H1 (cell line): ENCODE measurements at regions not wholly inside any gene's neighbourhood (a gene's known extent, or its start where the extent isn't known, plus 50 kb on each side); places are given as distances from the start of the nearest gene placed in this dataset.
"Not testable (repeated sequence)": the region's sequence is repeated elsewhere in the genome, so short reads cannot be mapped to it uniquely, and the experiment has no call there.

Experiments
- CTCF ChIA-PET: fragments of 300-600 bp; sonication (Branson Sonifier 250); formaldehyde crosslinking; loops from one replicate; lab custom pipeline; 2021; ENCODE audit not compliant: partially characterized antibody; lab: Charles Lee
- POLR2A ChIA-PET: fragments of 300-600 bp; sonication (Branson Sonifier 250); formaldehyde crosslinking; loops from one replicate; lab custom pipeline; 2021; ENCODE audit warnings: inconsistent platforms; ENCODE audit not compliant: partially characterized antibody; lab: Charles Lee
- DNase-seq, 2 experiments: peaks; one replicate each; pipeline versions ENCODE4 v3.0.0 to v3.0.0-alpha.2; 2010 to 2022; ENCODE audit warnings: low spot score in 2 of 2, low read depth in 1 of 2, mixed read lengths in 1 of 2
- FAIRE-seq: peaks from 2 replicates; lab custom pipeline; 2011; peaks lifted over from hg19 to GRCh38; lab: Jason Lieb, UNC
- H2AFZ ChIP-seq: 2 replicates; pipeline ENCODE4 v1.8.1; 2012; ENCODE audit warnings: low read length, inconsistent platforms
- H2AK5ac ChIP-seq: 2 replicates; pipeline ENCODE4 v1.6.1; 2013; ENCODE audit warnings: low read depth, low read length
- H2BK120ac ChIP-seq: replicated peaks from 2 replicates; pipeline ENCODE3; 2013; ENCODE audit warnings: low read depth, low read length, inconsistent platforms
- H2BK12ac ChIP-seq: 2 replicates; pipeline ENCODE4 v1.6.1; 2013; ENCODE audit warnings: low read depth, low read length
- H2BK15ac ChIP-seq: 2 replicates; pipeline ENCODE4 v1.6.1; 2013; ENCODE audit warnings: low read length
- H2BK20ac ChIP-seq: 2 replicates; pipeline ENCODE4 v1.6.1; 2013; ENCODE audit warnings: low read length
- H2BK5ac ChIP-seq: 2 replicates; pipeline ENCODE4 v1.6.1; 2013; ENCODE audit warnings: low read depth, low read length
- H3K14ac ChIP-seq: 2 replicates; pipeline ENCODE4 v1.6.1; 2013; ENCODE audit warnings: inconsistent platforms; ENCODE audit not compliant: insufficient read length
- H3K18ac ChIP-seq: 2 replicates; pipeline ENCODE4 v1.6.1; 2013; ENCODE audit warnings: low read length; ENCODE audit errors: extremely low read depth
- H3K23ac ChIP-seq: 2 replicates; pipeline ENCODE4 v1.6.1; 2013; ENCODE audit warnings: inconsistent platforms; ENCODE audit not compliant: insufficient read length
- H3K23me2 ChIP-seq: 2 replicates; pipeline ENCODE4 v1.6.1; 2013; ENCODE audit warnings: low read depth, low read length
- H3K27ac ChIP-seq: 2 replicates; pipeline ENCODE4 v1.6.1; 2011; ENCODE audit warnings: low read depth, low read length, inconsistent platforms
- H3K27me3 ChIP-seq, 4 experiments: replicated peaks in 1 of 4; 1 replicate in 1 of 4; 2 replicates in 3 of 4; pipeline versions ENCODE4 v1.6.1 to v1.8.1; 2011 to 2013; ENCODE audit warnings: low read length in 3 of 4, mild to moderate bottlenecking in 3 of 4, inconsistent platforms in 2 of 4, mixed read lengths in 2 of 4, moderate library complexity in 1 of 4; ENCODE audit not compliant: control insufficient read depth in 3 of 4, insufficient read depth in 3 of 4; ENCODE audit errors: extremely low read depth in 1 of 4
- H3K36me3 ChIP-seq, 4 experiments: 2 replicates each; pipeline versions ENCODE4 v1.6.1 to v1.8.1; 2011 to 2013; ENCODE audit warnings: mild to moderate bottlenecking in 4 of 4, low read length in 3 of 4, moderate library complexity in 2 of 4, control low read depth in 1 of 4, inconsistent platforms in 1 of 4; ENCODE audit not compliant: insufficient read depth in 4 of 4, control insufficient read depth in 2 of 4
- H3K4ac ChIP-seq: replicated peaks from 2 replicates; pipeline ENCODE3; 2013; ENCODE audit warnings: low read length, low read depth, mixed read lengths, inconsistent platforms; ENCODE audit not compliant: insufficient read length
- H3K4me1 ChIP-seq, 4 experiments: replicated peaks in 1 of 4; 1 replicate in 1 of 4; 2 replicates in 3 of 4; pipeline versions ENCODE4 v1.6.1 to v1.8.1; 2011 to 2013; ENCODE audit warnings: low read length in 3 of 4, inconsistent platforms in 2 of 4, mixed read lengths in 1 of 4; ENCODE audit not compliant: insufficient read depth in 4 of 4, control insufficient read depth in 3 of 4
- H3K4me2 ChIP-seq, 2 experiments: 2 replicates each; pipeline versions ENCODE4 v1.6.1 to v1.8.1; 2011 to 2013; ENCODE audit warnings: low read depth in 2 of 2, low read length in 2 of 2, control low read depth in 1 of 2, inconsistent platforms in 1 of 2, mild to moderate bottlenecking in 1 of 2; ENCODE audit not compliant: insufficient read depth in 1 of 2
- H3K4me3 ChIP-seq, 4 experiments: fragments of 200-600, 300-600 bp in 1 of 4; sonication (generic), shearing (Covaris generic), sonication (Bioruptor Twin) in 1 of 4; 2 replicates each; pipeline versions ENCODE4 v1.5.1 to v1.8.1; 2011 to 2016; ENCODE audit warnings: low read length in 4 of 4, low read depth in 3 of 4, control low read depth in 2 of 4, inconsistent platforms in 2 of 4, mild to moderate bottlenecking in 2 of 4, mixed read lengths in 1 of 4, moderate library complexity in 1 of 4; ENCODE audit not compliant: insufficient read depth in 2 of 4; ENCODE audit errors: extremely low read depth in 1 of 4
- H3K56ac ChIP-seq: replicated peaks from 2 replicates; pipeline ENCODE3; 2013; ENCODE audit warnings: low read depth, mild to moderate bottlenecking, mixed read lengths, low read length, inconsistent platforms; ENCODE audit not compliant: insufficient read length
- H3K79me1 ChIP-seq: 2 replicates; pipeline ENCODE4 v1.6.1; 2013; ENCODE audit warnings: low read depth, low read length, control low read depth
- H3K79me2 ChIP-seq, 2 experiments: 2 replicates each; pipeline versions ENCODE4 v1.6.1 to v1.8.1; 2012 to 2013; ENCODE audit warnings: low read length in 2 of 2, mild to moderate bottlenecking in 2 of 2, inconsistent platforms in 1 of 2; ENCODE audit not compliant: insufficient read depth in 2 of 2, control insufficient read depth in 1 of 2
- H3K9ac ChIP-seq, 4 experiments: replicated peaks in 1 of 4; 1 replicate in 1 of 4; 2 replicates in 3 of 4; pipeline versions ENCODE4 v1.6.1 to v1.8.1; 2011 to 2013; ENCODE audit warnings: low read depth in 3 of 4, low read length in 3 of 4, control low read depth in 2 of 4, mild to moderate bottlenecking in 2 of 4, moderate library complexity in 2 of 4, inconsistent platforms in 1 of 4; ENCODE audit errors: extremely low read depth in 1 of 4
- H3K9me3 ChIP-seq, 2 experiments: 2 replicates each; pipeline versions ENCODE4 v1.6.1 to v1.8.1; 2012 to 2013; ENCODE audit warnings: mild to moderate bottlenecking in 2 of 2, moderate library complexity in 2 of 2, control low read depth in 1 of 2, inconsistent platforms in 1 of 2, low read depth in 1 of 2, low read length in 1 of 2, mixed read lengths in 1 of 2; ENCODE audit not compliant: insufficient read depth in 2 of 2
- H4K20me1 ChIP-seq, 2 experiments: replicated peaks in 1 of 2; 2 replicates each; pipeline versions ENCODE3 to v1.8.1; 2011 to 2013; ENCODE audit warnings: inconsistent platforms in 2 of 2, low read length in 2 of 2, mild to moderate bottlenecking in 1 of 2; ENCODE audit not compliant: insufficient read depth in 2 of 2, control insufficient read depth in 1 of 2
- H4K5ac ChIP-seq: 2 replicates; pipeline ENCODE4 v1.6.1; 2013; ENCODE audit warnings: low read length, low read depth, mixed read lengths, inconsistent platforms; ENCODE audit not compliant: insufficient read length
- H4K8ac ChIP-seq: 2 replicates; pipeline ENCODE4 v1.8.0; 2013; ENCODE audit warnings: mild to moderate bottlenecking, moderate library complexity, low read length, inconsistent platforms; ENCODE audit not compliant: insufficient read depth; ENCODE audit errors: extremely low read depth
- H4K91ac ChIP-seq: replicated peaks from 2 replicates; pipeline ENCODE3; 2013; ENCODE audit warnings: low read length, mixed read lengths, inconsistent platforms; ENCODE audit not compliant: insufficient read length
- WGBS, 2 experiments: shearing (Covaris generic) in 1 of 2; methylation state at CpG; one replicate each; pipeline versions ENCODE4 v1.1.6 to v1.1.7; 2013 to 2015; ENCODE audit warnings: low lambda C conversion rate in 2 of 2, mixed read lengths in 2 of 2, inconsistent platforms in 1 of 2, low coverage in 1 of 2, missing lambda C conversion rate in 1 of 2; ENCODE audit not compliant: insufficient replicate concordance in 2 of 2, insufficient coverage in 1 of 2, insufficient read length in 1 of 2; ENCODE audit errors: extremely low coverage in 1 of 2, missing lambda C conversion rate in 1 of 2; 5-methylcytosine and 5-hydroxymethylcytosine counted together

DNA sequence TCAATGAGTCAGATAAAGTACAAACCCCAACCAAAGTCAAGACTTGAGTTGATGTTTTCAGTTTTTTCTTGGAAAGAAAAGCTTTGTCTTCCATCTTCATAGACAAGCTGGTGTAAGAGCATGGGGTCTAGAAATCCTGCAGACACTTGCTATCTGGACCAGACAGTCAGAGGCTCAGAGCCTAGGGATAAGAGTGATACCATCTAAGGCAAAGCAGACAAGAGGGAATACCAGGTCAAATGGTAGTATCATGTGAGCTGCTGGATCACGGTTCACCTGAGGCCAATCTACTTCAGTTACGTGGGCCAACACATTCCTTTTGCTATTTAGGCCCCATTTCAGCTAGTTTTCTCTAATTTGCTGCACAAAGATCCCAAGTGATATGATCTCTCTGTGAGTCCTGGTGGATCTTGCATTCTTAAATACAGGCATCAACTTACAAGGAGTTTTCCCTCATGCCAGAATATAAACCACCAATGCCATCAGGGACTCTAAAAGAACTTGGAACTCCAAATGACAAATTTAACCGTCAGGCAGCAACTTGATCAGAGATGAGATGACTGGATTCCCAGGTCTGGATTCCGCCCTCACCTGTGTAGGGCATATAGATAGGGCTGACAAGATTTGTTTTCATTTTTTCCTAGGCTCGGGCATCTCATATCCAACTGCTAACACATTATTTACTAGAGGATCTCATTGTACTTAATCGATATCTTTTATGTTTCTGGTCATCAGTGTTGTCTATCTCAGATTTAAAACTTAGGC lies 101.4 kb downstream of the FOXD4L6 start:
- H2BK15ac ChIP-seq, H2AK5ac ChIP-seq, H3K79me2 ChIP-seq, H3K27me3 ChIP-seq, FAIRE-seq, H4K20me1 ChIP-seq, H4K5ac ChIP-seq, CTCF ChIA-PET, H3K4me1 ChIP-seq, H3K23me2 ChIP-seq, H3K9ac ChIP-seq, H3K79me1 ChIP-seq, H3K14ac ChIP-seq, H3K4me2 ChIP-seq, H3K23ac ChIP-seq, H2BK5ac ChIP-seq, H2BK20ac ChIP-seq, H3K27ac ChIP-seq, H3K4ac ChIP-seq, H4K8ac ChIP-seq, POLR2A ChIA-PET, DNase-seq, H3K4me3 ChIP-seq, H2BK120ac ChIP-seq, H4K91ac ChIP-seq, H3K36me3 ChIP-seq, H3K9me3 ChIP-seq, H3K56ac ChIP-seq, H2BK12ac ChIP-seq, H3K18ac ChIP-seq, H2AFZ ChIP-seq: not testable (repeated sequence)
- 78% methylated on average over 6 of the region's 6 CpGs; no CpG with 5 or more reads in 1 of the 2 experiments for whole genome bisulfite sequencing, 2 experiments

DNA sequence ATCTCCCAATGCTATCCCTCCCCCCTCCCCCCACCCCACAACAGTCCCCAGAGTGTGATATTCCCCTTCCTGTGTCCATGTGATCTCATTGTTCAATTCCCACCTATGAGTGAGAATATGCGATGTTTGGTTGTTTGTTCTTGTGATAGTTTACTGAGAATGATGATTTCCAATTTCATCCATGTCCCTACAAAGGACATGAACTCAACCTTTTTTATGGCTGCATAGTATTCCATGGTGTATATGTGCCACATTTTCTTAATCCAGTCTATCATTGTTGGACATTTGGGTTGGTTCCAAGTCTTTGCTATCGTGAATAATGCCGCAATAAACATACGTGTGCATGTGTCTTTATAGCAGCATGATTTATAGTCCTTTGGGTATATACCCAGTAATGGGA lies 106.1 kb downstream of the FOXD4L6 start:
- POLR2A ChIA-PET, H2BK20ac ChIP-seq, H2BK120ac ChIP-seq, H3K27ac ChIP-seq, H3K79me2 ChIP-seq, H3K4me3 ChIP-seq, H3K27me3 ChIP-seq, H3K4me1 ChIP-seq, H4K8ac ChIP-seq, DNase-seq, H3K36me3 ChIP-seq, CTCF ChIA-PET, H3K18ac ChIP-seq, H2BK12ac ChIP-seq, H3K56ac ChIP-seq, H4K5ac ChIP-seq, H3K4me2 ChIP-seq, H3K4ac ChIP-seq, H4K20me1 ChIP-seq, FAIRE-seq, H2BK5ac ChIP-seq, H3K79me1 ChIP-seq, H3K9me3 ChIP-seq, H2AK5ac ChIP-seq, H2BK15ac ChIP-seq, H3K14ac ChIP-seq, H2AFZ ChIP-seq, H3K23me2 ChIP-seq, H3K23ac ChIP-seq, H4K91ac ChIP-seq, H3K9ac ChIP-seq: not testable (repeated sequence)
- 76% methylated on average over 1 of the region's 4 CpGs; no CpG with 5 or more reads in 1 of the 2 experiments for WGBS, 2 experiments
